Caco-2 (cell line): ENCODE measurements at regions not wholly inside any gene's neighbourhood (a gene's known extent, or its start where the extent isn't known, plus 50 kb on each side); places are given as distances from the start of the nearest gene placed in this dataset.

Source experiments
- BruUV-seq: library from RNA; stranded (reverse); fragments of 400-500 nt; replicated peaks from 2 replicates; lab custom pipeline; 2021; lab: Mats Ljungman, UMichigan
- CTCF ChIA-PET: fragments of 300-600 bp; sonication (Branson Sonifier 250); formaldehyde crosslinking; loops from one replicate; lab custom pipeline; 2022; ENCODE audit warnings: antibody characterized with exemption; lab: Charles Lee
- POLR2A ChIA-PET: fragments of 300-600 bp; sonication (Branson Sonifier 250); formaldehyde crosslinking; loops from one replicate; lab custom pipeline; 2022; ENCODE audit warnings: antibody characterized with exemption; lab: Charles Lee
- DNase-seq, 2 experiments: peaks; one replicate each; pipeline versions ENCODE4 v3.0.0 to v3.0.0-alpha.2; 2020 to 2022
- H3K27me3 ChIP-seq: replicated peaks from 2 replicates; pipeline ENCODE4 v1.6.0; 2011; ENCODE audit warnings: low read length; ENCODE audit not compliant: control insufficient read depth, insufficient read depth
- H3K36me3 ChIP-seq: 2 replicates; pipeline ENCODE4 v1.5.1; 2011; ENCODE audit warnings: low read length; ENCODE audit not compliant: control insufficient read depth, insufficient read depth
- H3K4me1 ChIP-seq: fragments of 250-450 bp; sonication (Bioruptor Pico); 2 replicates; pipeline ENCODE4 v1.5.1; 2020; ENCODE audit warnings: mild to moderate bottlenecking
- H3K4me3 ChIP-seq: 2 replicates; pipeline ENCODE4 v1.5.1; 2011; ENCODE audit warnings: low read depth, mild to moderate bottlenecking, control low read depth, low read length
- H3K9me3 ChIP-seq: fragments of 250-450 bp; sonication (Bioruptor Pico); 2 replicates; pipeline ENCODE4 v1.5.1; 2020; ENCODE audit warnings: mild to moderate bottlenecking, moderate library complexity
- H3K27ac Mint-ChIP-seq: one replicate; pipeline ENCODE4 v1.8.0; 2022; ENCODE audit warnings: mixed read lengths; ENCODE audit not compliant: unreplicated experiment
- H3K27me3 Mint-ChIP-seq: one replicate; pipeline ENCODE4 v1.8.0; 2022; ENCODE audit warnings: mixed read lengths; ENCODE audit not compliant: insufficient read depth, unreplicated experiment
- H3K36me3 Mint-ChIP-seq: one replicate; pipeline ENCODE4 v1.8.0; 2022; ENCODE audit warnings: mild to moderate bottlenecking, mixed read lengths; ENCODE audit not compliant: insufficient read depth, unreplicated experiment
- H3K4me1 Mint-ChIP-seq: one replicate; pipeline ENCODE4 v1.8.0; 2022; ENCODE audit warnings: low read depth, mixed read lengths; ENCODE audit not compliant: unreplicated experiment
- H3K4me3 Mint-ChIP-seq: one replicate; pipeline ENCODE4 v1.8.0; 2022; ENCODE audit warnings: mild to moderate bottlenecking, moderate library complexity, mixed read lengths; ENCODE audit not compliant: unreplicated experiment
- H3K9me3 Mint-ChIP-seq: one replicate; pipeline ENCODE4 v1.8.0; 2022; ENCODE audit warnings: mixed read lengths; ENCODE audit not compliant: unreplicated experiment
- intact Hi-C: fragments of 100-400 bp; cut with micrococcal nuclease; formaldehyde crosslinking; loops from one replicate; pipeline ENCODE4 v1.10.0; 2022; ENCODE audit not compliant: unreplicated experiment
- TF ChIP-seq, protein P1 (sequence below), 2 experiments: fragments of 200-600 bp in 1 of 2; IDR thresholded peaks; 1 replicate in 1 of 2; 2 replicates in 1 of 2; pipeline versions ENCODE4 v1.5.1 to v1.8.0; 2011 to 2022; ENCODE audit warnings: antibody characterized with exemption in 1 of 2, control low read depth in 1 of 2, inconsistent platforms in 1 of 2, low read depth in 1 of 2, low read length in 1 of 2, mild to moderate bottlenecking in 1 of 2, moderate library complexity in 1 of 2; ENCODE audit not compliant: insufficient read depth in 1 of 2, severe bottlenecking in 1 of 2, unreplicated experiment in 1 of 2

DNA sequence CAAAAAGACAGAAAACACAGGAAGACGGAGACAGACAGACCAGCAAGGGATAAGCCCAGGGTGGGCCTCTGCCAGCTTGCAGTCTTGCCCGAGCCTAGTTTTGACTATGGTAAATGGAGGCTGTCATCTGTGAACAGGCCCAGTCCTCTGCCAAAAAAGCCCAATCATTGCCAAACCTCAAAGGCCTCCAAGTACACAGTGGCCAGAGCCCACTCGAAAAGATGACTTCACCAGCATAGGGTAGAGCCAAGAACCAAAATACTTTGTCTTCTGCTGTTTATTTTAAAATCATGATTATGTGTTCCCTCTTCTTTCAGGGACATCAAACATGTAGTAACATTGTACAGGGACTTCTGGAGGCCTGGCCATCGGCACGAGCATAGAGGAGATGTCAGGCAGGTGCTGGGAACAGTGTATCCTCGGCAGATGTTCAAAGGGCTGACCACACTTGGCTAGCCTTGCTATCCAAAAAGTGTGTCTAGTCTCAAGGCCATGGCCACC lies 66.0 kb downstream of the TTC32 start:
- H3K36me3 Mint-ChIP-seq, result no peaks in the 10 kb centered on the region
- H3K4me1 Mint-ChIP-seq, result no peaks in the 10 kb centered on the region
- no peaks in the 10 kb centered on the region for H3K27me3 ChIP-seq
- intact Hi-C loops, result no loop called here
- TF ChIP-seq, protein P1, sequence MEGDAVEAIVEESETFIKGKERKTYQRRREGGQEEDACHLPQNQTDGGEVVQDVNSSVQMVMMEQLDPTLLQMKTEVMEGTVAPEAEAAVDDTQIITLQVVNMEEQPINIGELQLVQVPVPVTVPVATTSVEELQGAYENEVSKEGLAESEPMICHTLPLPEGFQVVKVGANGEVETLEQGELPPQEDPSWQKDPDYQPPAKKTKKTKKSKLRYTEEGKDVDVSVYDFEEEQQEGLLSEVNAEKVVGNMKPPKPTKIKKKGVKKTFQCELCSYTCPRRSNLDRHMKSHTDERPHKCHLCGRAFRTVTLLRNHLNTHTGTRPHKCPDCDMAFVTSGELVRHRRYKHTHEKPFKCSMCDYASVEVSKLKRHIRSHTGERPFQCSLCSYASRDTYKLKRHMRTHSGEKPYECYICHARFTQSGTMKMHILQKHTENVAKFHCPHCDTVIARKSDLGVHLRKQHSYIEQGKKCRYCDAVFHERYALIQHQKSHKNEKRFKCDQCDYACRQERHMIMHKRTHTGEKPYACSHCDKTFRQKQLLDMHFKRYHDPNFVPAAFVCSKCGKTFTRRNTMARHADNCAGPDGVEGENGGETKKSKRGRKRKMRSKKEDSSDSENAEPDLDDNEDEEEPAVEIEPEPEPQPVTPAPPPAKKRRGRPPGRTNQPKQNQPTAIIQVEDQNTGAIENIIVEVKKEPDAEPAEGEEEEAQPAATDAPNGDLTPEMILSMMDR (IDR thresholded peaks at IDR 0.05; ENCODE audit: insufficient read depth in 1 of 2, low read depth in 1 of 2, low read length in 1 of 2, severe bottlenecking in 1 of 2, unreplicated experiment in 1 of 2), result no peak
- H3K9me3 ChIP-seq, result no peaks in the 10 kb centered on the region
- H3K4me1 ChIP-seq, result no peaks in the 10 kb centered on the region
- no TSS peak for BruUV-seq
- DNase-seq, result no peak
- H3K36me3 ChIP-seq, result no peaks in the 10 kb centered on the region
- CTCF ChIA-PET, result no interaction called here
- H3K4me3 Mint-ChIP-seq, result no peak overlapping the region
- peaks cover 25% of the 10 kb centered on the region for H3K27me3 Mint-ChIP-seq
- no peaks in the 10 kb centered on the region for H3K9me3 Mint-ChIP-seq
- no peak overlapping the region for H3K4me3 ChIP-seq
- H3K27ac Mint-ChIP-seq, result no peak overlapping the region
- POLR2A ChIA-PET, result no interaction called here

DNA sequence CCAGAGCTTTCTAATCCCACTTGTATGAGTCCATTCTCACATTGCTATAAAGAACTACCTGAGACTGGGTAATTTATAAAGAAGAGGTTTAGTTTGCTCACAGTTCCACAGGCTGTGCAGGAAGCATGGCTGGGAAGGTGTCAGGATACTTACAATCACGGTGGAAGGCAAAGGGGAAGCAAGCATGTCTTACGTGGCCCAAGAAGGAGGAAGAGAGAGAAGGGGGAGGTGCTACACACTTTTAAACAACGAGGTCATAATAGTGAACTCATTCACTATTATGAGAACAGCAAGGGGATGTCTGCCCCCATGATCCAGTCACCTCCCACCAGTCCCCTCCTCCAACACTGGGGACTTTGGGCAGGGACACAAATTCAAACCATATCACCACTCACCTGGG lies 67.8 kb downstream of the TTC32 start:
- no peaks in the 10 kb centered on the region for H3K4me1 Mint-ChIP-seq
- no peaks in the 10 kb centered on the region for H3K9me3 Mint-ChIP-seq
- ChIA-PET POLR2A (no interaction called here), CTCF (no interaction called here)
- intact Hi-C loops, result no loop called here
- H3K4me3 ChIP-seq, result no peak overlapping the region
- no peaks in the 10 kb centered on the region for H3K9me3 ChIP-seq
- H3K36me3 ChIP-seq, result no peaks in the 10 kb centered on the region
- peaks cover 26% of the 10 kb centered on the region for H3K27me3 Mint-ChIP-seq
- no TSS peak for BruUV-seq
- H3K4me1 ChIP-seq, result no peaks in the 10 kb centered on the region
- H3K27me3 ChIP-seq, result no peaks in the 10 kb centered on the region
- no peak overlapping the region for H3K27ac Mint-ChIP-seq
- TF ChIP-seq, protein P1 (IDR thresholded peaks at IDR 0.05; ENCODE audit: insufficient read depth in 1 of 2, low read depth in 1 of 2, low read length in 1 of 2, severe bottlenecking in 1 of 2, unreplicated experiment in 1 of 2), result no peak
- DNase-seq, result no peak
- H3K4me3 Mint-ChIP-seq, result no peak overlapping the region
- H3K36me3 Mint-ChIP-seq, result no peaks in the 10 kb centered on the region

DNA sequence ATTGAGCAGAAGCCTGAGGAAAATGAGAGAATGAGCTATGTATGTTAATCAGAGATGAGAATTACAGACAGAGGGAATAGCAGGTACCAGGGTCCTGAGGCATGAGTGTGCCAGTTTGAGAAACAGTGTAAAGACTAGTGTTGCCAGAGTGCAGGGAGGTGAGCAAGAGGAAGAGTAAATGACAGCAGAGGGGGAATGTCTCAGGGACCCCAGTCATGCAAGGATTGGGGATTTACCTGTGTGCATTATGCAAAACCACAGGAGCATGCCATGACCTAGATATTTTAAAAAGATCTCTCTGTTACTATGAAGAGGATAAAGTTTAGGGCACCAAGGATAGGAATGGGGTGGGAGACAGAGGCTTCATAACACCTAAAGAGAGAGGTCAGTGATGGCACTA lies 72.1 kb downstream of the TTC32 start:
- Histone ChIP-seq H3K4me3 (no peak overlapping the region), H3K4me1 (no peaks in the 10 kb centered on the region), H3K9me3 (no peaks in the 10 kb centered on the region), H3K27me3 (no peaks in the 10 kb centered on the region), H3K36me3 (no peaks in the 10 kb centered on the region)
- H3K9me3 Mint-ChIP-seq, result no peaks in the 10 kb centered on the region
- H3K27ac Mint-ChIP-seq, result no peak overlapping the region
- ChIA-PET CTCF (no interaction called here), POLR2A (no interaction called here)
- no peak for DNase-seq
- TF ChIP-seq, protein P1 (IDR thresholded peaks at IDR 0.05; ENCODE audit: insufficient read depth in 1 of 2, low read depth in 1 of 2, low read length in 1 of 2, severe bottlenecking in 1 of 2, unreplicated experiment in 1 of 2), result no peak
- peaks cover 25% of the 10 kb centered on the region for H3K27me3 Mint-ChIP-seq
- BruUV-seq, result no TSS peak
- H3K36me3 Mint-ChIP-seq, result no peaks in the 10 kb centered on the region
- H3K4me3 Mint-ChIP-seq, result no peak overlapping the region
- intact Hi-C loops, result no loop called here
- H3K4me1 Mint-ChIP-seq, result no peaks in the 10 kb centered on the region
